T1000 (cell line): ENCODE measurements at regions not wholly inside any gene's neighbourhood (a gene's known extent, or its start where the extent isn't known, plus 50 kb on each side); places are given as distances from the start of the nearest gene placed in this dataset.
"Not testable (repeated sequence)": the region's sequence is repeated elsewhere in the genome, so short reads cannot be mapped to it uniquely, and the experiment has no call there.

Experiments used
- DNase-seq: peaks from one replicate; lab custom pipeline; 2025; ENCODE audit warnings: mixed read lengths; lab: John Stamatoyannopoulos, UW

DNA sequence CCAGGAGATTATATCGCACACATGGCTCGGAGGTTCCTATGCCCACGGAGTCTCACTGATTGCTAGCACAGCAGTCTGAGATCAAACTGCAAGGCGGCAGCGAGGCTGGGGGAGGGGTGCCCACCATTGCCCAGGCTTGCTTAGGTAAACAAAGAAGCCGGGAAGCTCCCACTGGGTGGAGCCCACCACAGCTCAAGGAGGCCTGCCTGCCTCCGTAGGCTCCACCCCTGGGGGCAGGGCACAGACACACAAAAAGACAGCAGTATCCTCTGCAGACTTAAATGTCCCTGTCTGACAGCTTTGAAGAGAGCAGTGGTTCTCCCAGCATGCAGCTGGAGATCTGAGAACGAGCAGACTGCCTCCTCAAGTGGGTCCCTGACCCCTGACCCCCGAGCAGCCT lies 112.0 kb upstream of the NDST3 start:
- DNase-seq: not testable (repeated sequence)

DNA sequence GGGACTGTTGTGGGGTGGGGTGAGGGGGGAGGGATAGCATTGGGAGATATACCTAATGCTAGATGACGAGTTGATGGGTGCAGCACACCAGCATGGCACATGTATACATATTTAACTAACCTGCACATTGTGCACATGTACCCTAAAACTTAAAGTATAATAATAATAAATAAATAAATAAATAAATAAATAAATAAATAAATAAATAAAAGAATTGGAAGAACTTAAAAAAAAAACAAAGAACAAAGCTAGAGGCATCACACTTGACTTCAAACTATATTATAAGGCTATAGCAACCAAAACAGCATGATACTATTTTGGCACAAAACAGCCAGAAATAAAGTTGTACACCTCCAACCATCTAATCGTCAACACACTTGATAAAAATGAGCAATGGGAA lies 106.5 kb upstream of the NDST3 start:
- DNase-seq: not testable (repeated sequence)

DNA sequence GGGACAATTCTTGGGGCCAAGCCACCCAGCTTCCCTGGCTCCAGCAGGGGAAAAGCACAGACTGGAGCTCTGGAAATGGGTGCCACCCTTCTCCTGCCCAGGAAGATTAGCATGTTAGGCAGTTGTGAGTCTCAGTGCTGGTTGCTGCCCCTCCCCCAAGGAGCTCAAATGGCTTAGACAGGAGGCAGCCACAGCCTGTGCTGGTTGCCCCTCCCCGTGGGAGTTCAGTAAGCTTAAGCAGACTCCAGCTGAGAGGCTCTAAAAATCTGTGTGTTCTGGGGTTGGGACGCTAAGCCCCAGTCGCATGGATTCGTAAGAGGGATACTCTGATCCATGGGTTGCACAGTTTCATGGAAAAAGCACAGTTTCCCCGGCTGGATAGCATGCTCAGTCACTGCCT lies 92.7 kb upstream of the NDST3 start:
- no peak for DNase-seq

DNA sequence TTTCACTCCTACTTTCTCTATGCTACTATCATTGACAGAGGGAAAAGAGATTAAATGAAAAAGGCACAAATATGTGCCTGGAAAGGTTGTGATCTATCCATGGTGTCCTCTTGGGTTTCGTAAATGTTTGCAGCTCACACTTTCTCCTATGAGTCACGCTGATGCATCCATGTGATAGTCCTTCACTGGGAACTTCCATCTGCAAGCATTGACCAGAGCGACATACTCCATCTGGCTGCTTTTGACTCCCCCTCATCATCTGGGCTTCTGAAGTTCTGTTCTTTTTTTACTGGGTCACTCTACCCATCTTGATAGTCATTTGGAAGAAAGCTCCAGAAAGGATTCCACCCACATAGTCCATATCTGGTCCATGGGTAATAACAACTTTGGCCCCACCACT lies 84.7 kb upstream of the NDST3 start:
- DNase-seq: no peak

DNA sequence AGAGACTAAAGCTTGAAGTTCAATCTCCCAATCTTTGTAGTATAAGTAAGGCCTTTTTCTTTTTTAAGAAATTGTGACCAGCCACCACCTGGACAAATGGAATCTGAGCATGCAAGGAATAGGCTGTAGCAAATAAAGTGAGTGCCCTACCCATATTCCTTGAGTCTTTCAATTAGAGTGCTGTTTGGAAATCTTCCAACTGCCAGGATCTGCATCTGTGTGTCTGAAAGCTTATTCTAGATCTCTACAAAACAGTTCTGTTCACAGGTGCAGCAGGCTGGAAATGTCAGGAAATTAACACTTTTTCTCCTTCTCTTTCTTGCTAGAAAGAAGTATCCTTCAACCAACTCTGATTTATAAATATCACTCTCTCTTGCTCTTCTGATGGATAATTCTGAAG lies 76.7 kb upstream of the NDST3 start:
- DNase-seq: no peak

DNA sequence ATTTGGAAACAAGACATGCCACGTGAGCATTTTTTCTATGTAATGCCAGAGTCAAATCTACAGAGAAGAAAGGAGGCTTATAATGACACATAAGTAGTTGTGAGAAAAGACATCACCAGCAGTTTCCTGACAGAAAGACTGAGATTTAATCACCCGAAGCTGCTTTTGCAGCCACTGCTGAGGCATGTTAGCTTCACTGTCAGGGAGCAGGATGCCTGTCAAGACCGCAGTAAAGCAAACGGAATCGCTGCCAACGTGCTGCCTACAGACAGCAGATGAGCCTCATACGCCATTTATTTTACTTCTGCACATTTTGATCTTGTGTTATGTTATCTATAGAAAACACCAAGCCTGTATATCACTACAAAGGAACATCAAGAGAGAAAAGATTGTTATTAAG lies 68.7 kb upstream of the NDST3 start:
- no peak for DNase-seq

DNA sequence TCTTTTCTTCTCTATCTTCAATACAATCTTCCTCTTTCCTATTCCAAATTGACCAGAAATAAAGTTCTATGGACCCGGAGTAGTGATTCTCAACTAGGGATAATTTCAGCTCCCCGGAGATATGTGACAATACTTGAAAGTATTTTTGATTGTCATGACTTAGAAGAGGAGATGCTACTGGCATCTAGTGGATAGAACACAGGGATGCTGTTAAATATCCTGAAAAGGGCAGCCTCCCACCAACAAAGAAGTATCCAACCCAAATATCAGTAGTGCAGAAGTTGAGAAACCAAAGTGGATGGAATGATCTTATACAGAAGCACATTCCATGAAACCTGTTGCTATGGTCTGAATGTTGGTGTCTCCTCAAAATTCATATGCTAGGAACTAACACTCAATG lies 65.7 kb upstream of the NDST3 start:
- no peak for DNase-seq

DNA sequence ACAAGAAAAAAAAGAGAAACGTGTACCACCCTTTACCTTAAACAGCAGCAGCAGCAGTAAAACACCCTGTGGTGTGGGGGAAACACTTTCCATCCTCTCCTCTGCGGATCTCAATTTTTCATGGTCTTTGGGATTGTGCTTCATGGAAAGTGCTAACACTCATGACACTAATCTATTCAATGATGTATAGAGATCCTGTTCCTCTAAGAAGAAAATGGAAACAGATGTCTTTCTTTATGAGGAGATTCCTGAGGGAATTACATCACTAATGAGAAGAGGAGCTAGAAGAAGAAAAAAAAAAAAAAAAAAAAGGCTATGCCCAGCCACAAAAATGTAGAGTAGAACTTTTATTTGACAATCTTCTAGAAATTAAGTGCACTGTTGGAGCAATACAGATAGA lies 62.9 kb upstream of the NDST3 start:
- DNase-seq: no peak

DNA sequence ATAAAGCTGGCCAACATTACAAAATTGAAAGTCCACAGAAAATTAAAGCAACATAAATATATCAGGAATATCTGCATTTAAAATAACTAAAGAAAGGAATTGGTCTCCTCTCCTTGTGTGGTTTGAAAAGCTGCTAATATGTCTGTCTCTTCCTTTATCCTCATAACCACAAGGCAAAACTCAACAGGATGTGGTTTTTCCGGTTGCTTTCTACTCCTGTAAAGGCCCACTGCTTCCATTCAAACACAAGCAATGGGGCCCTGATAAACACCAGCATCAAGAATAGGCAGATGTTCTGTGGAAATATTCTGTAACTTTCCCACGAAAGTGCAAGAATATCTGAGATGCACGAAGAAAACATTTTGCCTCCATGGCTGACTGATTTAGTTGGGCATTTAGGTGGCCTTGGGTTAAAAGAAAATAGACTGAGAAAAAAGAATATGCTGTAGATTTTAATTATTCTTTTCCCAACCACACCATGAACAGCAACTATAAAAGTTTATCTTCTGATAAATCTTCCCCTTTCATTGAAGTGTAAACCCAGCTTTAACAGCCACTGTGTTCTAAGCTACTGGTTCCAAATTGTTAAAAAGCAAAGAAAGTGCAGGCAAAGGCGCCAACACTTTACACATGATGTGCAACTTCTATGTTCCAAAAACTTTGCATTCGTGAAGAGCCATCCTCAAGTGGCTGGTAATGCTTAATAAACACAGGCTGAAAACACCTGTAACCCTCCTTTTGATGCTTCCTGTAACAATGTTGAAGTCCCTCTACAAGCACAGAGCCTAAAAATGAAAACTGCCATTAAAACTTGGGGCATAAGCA lies 50.5 kb upstream of the NDST3 start:
- no peak for DNase-seq

DNA sequence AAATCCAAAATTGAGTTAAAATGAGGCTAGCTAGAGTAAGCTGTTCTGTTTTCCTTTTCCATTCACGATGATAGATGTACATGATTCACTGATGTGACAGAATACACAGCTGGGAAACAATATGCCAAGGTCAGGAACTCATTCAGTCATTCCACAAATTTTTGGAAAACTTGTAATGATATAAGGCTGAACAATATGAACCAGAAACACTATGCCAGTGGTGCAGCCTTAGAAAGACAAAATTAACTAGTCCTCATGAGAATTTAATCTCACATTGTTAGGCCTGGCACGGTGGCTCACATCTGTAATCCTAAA lies 50.0 kb upstream of the NDST3 start:
- no peak for DNase-seq
